KMS-11 (cell line): ENCODE measurements at regions not wholly inside any gene's neighbourhood (a gene's known extent, or its start where the extent isn't known, plus 50 kb on each side); places are given as distances from the start of the nearest gene placed in this dataset.

ENCODE experiments used
- H2AFZ ChIP-seq: fragments of 200-600 bp; sonication (generic); 2 replicates; pipeline ENCODE4 v1.6.1; 2016; ENCODE audit warnings: antibody characterized with exemption, mixed run types, low read depth
- H3K27ac ChIP-seq: fragments of 200-600 bp; sonication (generic); 2 replicates; pipeline ENCODE4 v1.6.1; 2016; ENCODE audit warnings: mild to moderate bottlenecking, mixed run types
- H3K27me3 ChIP-seq: fragments of 200-600 bp; sonication (generic); 2 replicates; pipeline ENCODE4 v1.6.1; 2017; ENCODE audit warnings: mild to moderate bottlenecking, low read depth, mixed run types, moderate library complexity; ENCODE audit not compliant: insufficient read depth
- H3K36me3 ChIP-seq: fragments of 200-600 bp; sonication (generic); 2 replicates; pipeline ENCODE4 v1.6.1; 2017; ENCODE audit warnings: mild to moderate bottlenecking, mixed run types; ENCODE audit not compliant: insufficient read depth
- H3K4me1 ChIP-seq: fragments of 200-600 bp; sonication (generic); 2 replicates; pipeline ENCODE4 v1.6.1; 2016; ENCODE audit warnings: mild to moderate bottlenecking, low read depth, mixed run types; ENCODE audit not compliant: poor library complexity, severe bottlenecking
- H3K4me2 ChIP-seq: fragments of 200-600 bp; sonication (generic); 2 replicates; pipeline ENCODE4 v1.7.0; 2016; ENCODE audit warnings: mild to moderate bottlenecking, mixed run types
- H3K4me3 ChIP-seq: fragments of 200-600 bp; sonication (generic); IDR thresholded peaks from 2 replicates; pipeline ENCODE4 v1.6.1; 2017; ENCODE audit warnings: low read depth, low read length, mixed read lengths; ENCODE audit not compliant: insufficient read depth
- H3K79me2 ChIP-seq: fragments of 200-600 bp; sonication (generic); 2 replicates; pipeline ENCODE4 v1.6.1; 2016; ENCODE audit warnings: low read depth, mixed run types; ENCODE audit not compliant: insufficient read depth
- H3K9ac ChIP-seq: fragments of 200-600 bp; sonication (generic); 2 replicates; pipeline ENCODE4 v1.6.1; 2016; ENCODE audit warnings: mild to moderate bottlenecking, mixed run types
- H4K20me1 ChIP-seq: fragments of 200-600 bp; sonication (generic); 2 replicates; pipeline ENCODE4 v1.6.1; 2016; ENCODE audit warnings: mild to moderate bottlenecking, mixed run types; ENCODE audit not compliant: insufficient read depth
- CTCF ChIP-seq: fragments of 200-600 bp; sonication (generic); conservative IDR thresholded peaks from 2 replicates; pipeline ENCODE4 v1.6.1; 2017; ENCODE audit warnings: low read depth, mild to moderate bottlenecking, antibody characterized with exemption, low read length, moderate library complexity, mixed read lengths

GRCh38 chr10:46236546-46236887 is 50.3 kb upstream of the ANTXRL start:
- TF ChIP-seq CTCF: no peak

GRCh38 chr10:46236941-46237681 is 49.7 kb upstream of the ANTXRL start:
- TF ChIP-seq CTCF: no peak

More at GRCh38 chr10:46236546-46236887, 50.3 kb upstream of the ANTXRL start:
- Histone ChIP-seq H3K36me3 (no peaks in the 10 kb centered on the region), H3K27me3 (no peaks in the 10 kb centered on the region), H3K4me1 (no peaks in the 10 kb centered on the region), H3K27ac (no peak overlapping the region), H3K4me3 (no peak overlapping the region), H4K20me1 (no peaks in the 10 kb centered on the region), H3K4me2 (no peak overlapping the region), H2AFZ (no peak overlapping the region), H3K79me2 (no peaks in the 10 kb centered on the region), H3K9ac (no peak overlapping the region)

More at GRCh38 chr10:46236941-46237681, 49.7 kb upstream of the ANTXRL start:
- H3K27me3 ChIP-seq: no peaks in the 10 kb centered on the region
- H3K27ac ChIP-seq: no peak overlapping the region
- no peaks in the 10 kb centered on the region for H3K79me2 ChIP-seq
- no peak overlapping the region for H3K9ac ChIP-seq
- H4K20me1 ChIP-seq: no peaks in the 10 kb centered on the region
- no peak overlapping the region for H3K4me2 ChIP-seq
- H3K4me3 ChIP-seq: no peak overlapping the region
- H3K4me1 ChIP-seq: no peaks in the 10 kb centered on the region
- H3K36me3 ChIP-seq: no peaks in the 10 kb centered on the region
- no peak overlapping the region for H2AFZ ChIP-seq
